ENCODE measurements at regions not wholly inside any gene's neighbourhood (a gene's known extent, or its start where the extent isn't known, plus 50 kb on each side); places are given as distances from the start of the nearest gene placed in this dataset.

DNA sequence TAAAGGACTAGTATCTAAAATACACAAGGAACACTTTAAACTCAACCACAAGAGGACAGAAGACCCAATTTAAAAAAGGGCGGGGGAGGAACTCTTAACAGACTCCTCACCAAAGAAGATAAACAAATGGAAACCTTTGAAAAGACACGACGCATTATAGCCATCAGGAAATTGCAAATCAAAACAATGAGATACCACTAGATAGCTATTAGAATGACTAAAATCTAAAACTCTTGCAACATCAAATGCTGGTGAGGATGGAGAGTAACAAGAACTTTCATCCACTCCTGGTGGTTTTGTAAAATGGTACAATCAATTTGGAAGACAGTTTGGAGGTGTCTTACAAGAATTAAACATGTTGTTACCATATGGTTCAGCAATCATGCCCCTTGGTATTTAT, 708.2 kb downstream of the BRINP3 start:
- DNase-seq (ENCODE audit: low read depth) = no peak
- H3K4me3 ChIP-seq (ENCODE audit: low read length) = no peak overlapping the region
- TF ChIP-seq, protein P1, sequence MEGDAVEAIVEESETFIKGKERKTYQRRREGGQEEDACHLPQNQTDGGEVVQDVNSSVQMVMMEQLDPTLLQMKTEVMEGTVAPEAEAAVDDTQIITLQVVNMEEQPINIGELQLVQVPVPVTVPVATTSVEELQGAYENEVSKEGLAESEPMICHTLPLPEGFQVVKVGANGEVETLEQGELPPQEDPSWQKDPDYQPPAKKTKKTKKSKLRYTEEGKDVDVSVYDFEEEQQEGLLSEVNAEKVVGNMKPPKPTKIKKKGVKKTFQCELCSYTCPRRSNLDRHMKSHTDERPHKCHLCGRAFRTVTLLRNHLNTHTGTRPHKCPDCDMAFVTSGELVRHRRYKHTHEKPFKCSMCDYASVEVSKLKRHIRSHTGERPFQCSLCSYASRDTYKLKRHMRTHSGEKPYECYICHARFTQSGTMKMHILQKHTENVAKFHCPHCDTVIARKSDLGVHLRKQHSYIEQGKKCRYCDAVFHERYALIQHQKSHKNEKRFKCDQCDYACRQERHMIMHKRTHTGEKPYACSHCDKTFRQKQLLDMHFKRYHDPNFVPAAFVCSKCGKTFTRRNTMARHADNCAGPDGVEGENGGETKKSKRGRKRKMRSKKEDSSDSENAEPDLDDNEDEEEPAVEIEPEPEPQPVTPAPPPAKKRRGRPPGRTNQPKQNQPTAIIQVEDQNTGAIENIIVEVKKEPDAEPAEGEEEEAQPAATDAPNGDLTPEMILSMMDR (conservative IDR thresholded peaks at IDR 0.05; ENCODE audit: low read depth, low read length) = no peak

DNA sequence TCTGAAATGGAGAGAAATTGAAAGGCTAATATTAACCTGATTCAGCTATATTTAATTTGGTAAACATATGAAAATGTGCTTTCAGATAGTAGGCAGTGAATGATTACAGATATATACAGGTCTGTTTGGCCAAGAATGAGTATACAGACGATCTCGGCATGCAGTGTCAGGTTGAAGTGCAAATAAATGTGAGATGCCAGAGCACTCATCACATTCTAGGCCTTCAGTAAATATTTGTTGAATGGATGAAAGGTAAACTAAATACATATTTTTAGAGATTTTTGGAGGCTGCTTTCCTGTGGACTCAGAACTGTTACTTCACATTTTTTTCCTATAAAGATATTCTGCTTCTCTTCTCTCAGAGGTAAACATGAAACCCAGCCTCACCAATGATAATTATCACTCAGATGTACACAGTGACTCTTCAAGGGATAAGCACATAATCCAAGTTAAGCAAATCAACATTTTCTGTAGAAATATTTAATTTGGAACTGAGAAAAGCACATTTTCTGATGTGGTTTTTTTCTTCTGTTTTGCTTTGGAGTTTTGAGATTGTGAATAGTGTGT, 702.9 kb downstream of the BRINP3 start:
- H3K4me3 ChIP-seq (ENCODE audit: low read length) = no peak overlapping the region
- TF ChIP-seq, protein P1 (conservative IDR thresholded peaks at IDR 0.05; ENCODE audit: low read depth, low read length) = no peak
- no peak for DNase-seq (ENCODE audit: low read depth)

- peak; percentile 96 for DNase-seq (ENCODE audit: low read depth)
- TF ChIP-seq, protein P1 (conservative IDR thresholded peaks at IDR 0.05; ENCODE audit: low read depth, low read length) = no peak
- no peak overlapping the region for H3K4me3 ChIP-seq (ENCODE audit: low read length)
Observed at GRCh38 chr1:189775343-189775742, 702.3 kb downstream of the BRINP3 start.

GRCh38 chr1:189779034-189779433, 698.6 kb downstream of the BRINP3 start:
- no peak overlapping the region for H3K4me3 ChIP-seq (ENCODE audit: low read length)
- DNase-seq (ENCODE audit: low read depth) = no peak
- TF ChIP-seq, protein P1 (conservative IDR thresholded peaks at IDR 0.05; ENCODE audit: low read depth, low read length) = no peak

DNA sequence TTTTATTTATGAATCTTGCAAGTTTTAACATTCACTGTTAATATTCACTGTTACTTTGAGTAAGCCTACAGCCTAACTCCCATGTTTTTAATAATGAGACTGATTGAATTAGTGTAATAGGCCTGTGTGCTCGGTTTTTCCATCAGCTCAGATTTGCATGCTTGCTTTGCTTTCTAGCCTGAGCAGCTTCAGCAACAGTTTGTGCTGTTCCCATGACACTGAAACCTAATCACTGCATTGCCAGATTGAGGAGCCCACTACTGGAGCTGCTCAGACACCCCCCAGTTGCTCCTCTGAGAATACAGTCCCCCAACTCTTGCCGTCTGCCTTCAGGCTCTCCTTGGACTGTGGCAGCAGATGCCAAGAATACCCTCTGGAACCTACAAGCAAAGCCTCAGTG, 695.4 kb downstream of the BRINP3 start:
- no peak for DNase-seq (ENCODE audit: low read depth)

GRCh38 chr1:189783456-189783855, 694.2 kb downstream of the BRINP3 start:
- TF ChIP-seq, protein P1 (conservative IDR thresholded peaks at IDR 0.05; ENCODE audit: low read depth, low read length) = no peak
- no peak overlapping the region for H3K4me3 ChIP-seq (ENCODE audit: low read length)
- no peak for DNase-seq (ENCODE audit: low read depth)

More for the DNA sequence above, 695.4 kb downstream of the BRINP3 start:
- TF ChIP-seq, protein P1 (conservative IDR thresholded peaks at IDR 0.05; ENCODE audit: low read depth, low read length) = no peak
- no peak overlapping the region for H3K4me3 ChIP-seq (ENCODE audit: low read length)

DNA sequence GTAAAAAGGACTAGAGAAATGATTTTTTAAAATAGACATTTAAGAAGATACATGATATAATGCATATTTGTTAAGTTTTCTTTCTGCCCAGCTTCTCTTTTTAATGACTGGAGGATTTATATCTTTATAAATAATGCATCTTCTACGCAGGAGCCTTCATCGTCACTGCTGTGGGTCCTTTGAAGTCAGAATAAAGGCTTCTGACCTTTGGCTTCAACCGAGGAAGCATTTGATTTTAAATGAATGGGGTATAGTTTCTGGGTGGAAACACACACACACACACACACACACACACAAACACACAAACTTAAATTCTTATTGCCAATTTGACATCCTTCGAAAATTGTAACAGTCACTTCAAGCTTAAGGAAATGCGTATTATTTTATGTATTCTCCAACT, 690.9 kb downstream of the BRINP3 start:
- TF ChIP-seq, protein P1 (conservative IDR thresholded peaks at IDR 0.05; ENCODE audit: low read depth, low read length) = no peak
- no peak for DNase-seq (ENCODE audit: low read depth)
- no peak overlapping the region for H3K4me3 ChIP-seq (ENCODE audit: low read length)

Measured in retinal pigment epithelial cell (primary cell).